CD14-positive monocyte (primary cell): ENCODE measurements at regions not wholly inside any gene's neighbourhood (a gene's known extent, or its start where the extent isn't known, plus 50 kb on each side); places are given as distances from the start of the nearest gene placed in this dataset.

Source experiments
- DNase-seq, 3 donors: peaks; one replicate each; pipeline ENCODE4 v3.0.0-alpha.2; 2011 to 2022
- H2AFZ ChIP-seq: 2 replicates; pipeline ENCODE4 v1.6.0; 2012; ENCODE audit warnings: mild to moderate bottlenecking, low read depth, low read length, inconsistent platforms; ENCODE audit not compliant: insufficient read depth, poor library complexity, severe bottlenecking
- H3K27ac ChIP-seq, 2 donors: 1 replicate in 1 of 2; 2 replicates in 1 of 2; pipeline ENCODE4 v1.5.1; 2012 to 2013; ENCODE audit warnings: low read length in 2 of 2, control low read depth in 1 of 2, inconsistent platforms in 1 of 2, low read depth in 1 of 2, mild to moderate bottlenecking in 1 of 2
- H3K27me3 ChIP-seq, 2 donors: one replicate each; pipeline versions ENCODE4 v1.6.0 to v1.6.1; 2011 to 2013; ENCODE audit warnings: low read length in 2 of 2; ENCODE audit not compliant: control insufficient read depth in 2 of 2, insufficient read depth in 2 of 2
- H3K36me3 ChIP-seq, 2 donors: replicated peaks in 1 of 2; 1 replicate in 1 of 2; 2 replicates in 1 of 2; pipeline versions ENCODE4 v1.5.1 to v1.6.1; 2012 to 2013; ENCODE audit warnings: low read length in 2 of 2, control low read depth in 1 of 2, inconsistent platforms in 1 of 2, mild to moderate bottlenecking in 1 of 2; ENCODE audit not compliant: insufficient read depth in 2 of 2, control insufficient read depth in 1 of 2
- H3K4me1 ChIP-seq, 2 donors: 1 replicate in 1 of 2; 2 replicates in 1 of 2; pipeline versions ENCODE4 v1.5.1 to v1.6.1; 2012 to 2013; ENCODE audit warnings: low read length in 2 of 2, control low read depth in 1 of 2, inconsistent platforms in 1 of 2, mild to moderate bottlenecking in 1 of 2, moderate library complexity in 1 of 2; ENCODE audit not compliant: insufficient read depth in 2 of 2, control insufficient read depth in 1 of 2
- H3K4me2 ChIP-seq: replicated peaks from 2 replicates; pipeline ENCODE3; 2012; ENCODE audit warnings: low read length, moderate library complexity, mild to moderate bottlenecking; ENCODE audit not compliant: poor library complexity, severe bottlenecking; ENCODE audit errors: extremely low read depth
- H3K4me3 ChIP-seq, 3 experiments: fragments of 200-600 bp in 1 of 3; sonication (generic) in 1 of 3; replicated peaks in 1 of 3; 1 replicate in 2 of 3; 2 replicates in 1 of 3; pipeline ENCODE4 v1.5.1; 2011 to 2013; ENCODE audit warnings: low read length in 3 of 3, mild to moderate bottlenecking in 3 of 3, control low read depth in 2 of 3, low read depth in 2 of 3, inconsistent platforms in 1 of 3, moderate library complexity in 1 of 3
- H3K79me2 ChIP-seq: 2 replicates; pipeline ENCODE4 v1.6.0; 2012; ENCODE audit warnings: mild to moderate bottlenecking, control low read depth, inconsistent platforms, low read length, moderate library complexity; ENCODE audit not compliant: insufficient read depth
- H3K9ac ChIP-seq: 2 replicates; pipeline ENCODE4 v1.6.0; 2017; ENCODE audit warnings: low read length, mild to moderate bottlenecking; ENCODE audit not compliant: insufficient read depth, poor library complexity, severe bottlenecking
- H3K9me3 ChIP-seq, 2 donors: replicated peaks in 1 of 2; 1 replicate in 1 of 2; 2 replicates in 1 of 2; pipeline versions ENCODE4 v1.5.1 to v1.6.1; 2012 to 2013; ENCODE audit warnings: low read length in 2 of 2, control low read depth in 1 of 2; ENCODE audit not compliant: control insufficient read depth in 1 of 2, insufficient read depth in 1 of 2
- H4K20me1 ChIP-seq: 2 replicates; pipeline ENCODE4 v1.6.0; 2012; ENCODE audit warnings: mild to moderate bottlenecking, low read length, control low read depth, moderate library complexity; ENCODE audit not compliant: insufficient read depth
- H3K27ac Mint-ChIP-seq, 7 donors: one replicate each; pipeline ENCODE4 v1.8.0; 2020; ENCODE audit warnings: mild to moderate bottlenecking in 7 of 7, mixed read lengths in 7 of 7, moderate library complexity in 6 of 7, inconsistent platforms in 2 of 7
- H3K27me3 Mint-ChIP-seq, 3 donors: one replicate each; pipeline ENCODE4 v1.8.0; 2021 to 2022; ENCODE audit warnings: low read depth in 3 of 3, mild to moderate bottlenecking in 3 of 3, mixed read lengths in 3 of 3, moderate library complexity in 3 of 3, inconsistent platforms in 1 of 3
- H3K36me3 Mint-ChIP-seq, 2 donors: one replicate each; pipeline ENCODE4 v1.8.0; 2020; ENCODE audit warnings: mixed read lengths in 2 of 2, inconsistent platforms in 1 of 2, mild to moderate bottlenecking in 1 of 2
- H3K4me1 Mint-ChIP-seq: one replicate; pipeline ENCODE4 v1.8.0; 2020; ENCODE audit warnings: mild to moderate bottlenecking, mixed read lengths
- H3K4me3 Mint-ChIP-seq, 2 donors: one replicate each; pipeline ENCODE4 v1.8.0; 2020; ENCODE audit warnings: mild to moderate bottlenecking in 2 of 2, mixed read lengths in 2 of 2, moderate library complexity in 1 of 2
- H3K9me3 Mint-ChIP-seq, 7 donors: one replicate each; pipeline ENCODE4 v1.8.0; 2020 to 2022; ENCODE audit warnings: mixed read lengths in 7 of 7, mild to moderate bottlenecking in 6 of 7, moderate library complexity in 6 of 7, inconsistent platforms in 2 of 7
- WGBS: methylation state at CpG from one replicate; pipeline ENCODE4 v1.1.5; 2013; ENCODE audit warnings: missing lambda C conversion rate; ENCODE audit not compliant: insufficient coverage; 5-methylcytosine and 5-hydroxymethylcytosine counted together
- intact Hi-C, 2 donors: fragments of 100-400 bp; cut with micrococcal nuclease; formaldehyde crosslinking; loops; one replicate each; pipeline versions ENCODE4 v1.15.0 to v1.15.1; 2023
- TF ChIP-seq, protein P1 (sequence below): fragments of 200-600 bp; IDR thresholded peaks from one replicate; pipeline ENCODE4 v1.8.0; 2022; ENCODE audit warnings: antibody characterized with exemption, mild to moderate bottlenecking

- Mint-ChIP-seq H3K27me3 (no peaks in the 10 kb centered on the region), H3K27ac (no peak overlapping the region), H3K4me3 (no peak overlapping the region), H3K9me3 (peaks cover 0 to 22% (median 7%) of the 10 kb centered on the region in 7 donors), H3K4me1 (no peaks in the 10 kb centered on the region), H3K36me3 (no peaks in the 10 kb centered on the region)
- WGBS: no CpG with 5 or more reads among the region's 2 CpGs
- intact Hi-C loops: no loop called here
- Histone ChIP-seq H3K36me3 (no peaks in the 10 kb centered on the region), H3K9ac (no peak overlapping the region), H3K4me3 (no peak overlapping the region), H4K20me1 (no peaks in the 10 kb centered on the region), H3K4me1 (no peaks in the 10 kb centered on the region), H3K79me2 (no peaks in the 10 kb centered on the region), H3K9me3 (peaks cover 4 to 12% of the 10 kb centered on the region in 2 donors), H3K27me3 (no peaks in the 10 kb centered on the region), H2AFZ (no peak overlapping the region), H3K4me2 (no peak overlapping the region), H3K27ac (no peak overlapping the region)
- TF ChIP-seq, protein P1, sequence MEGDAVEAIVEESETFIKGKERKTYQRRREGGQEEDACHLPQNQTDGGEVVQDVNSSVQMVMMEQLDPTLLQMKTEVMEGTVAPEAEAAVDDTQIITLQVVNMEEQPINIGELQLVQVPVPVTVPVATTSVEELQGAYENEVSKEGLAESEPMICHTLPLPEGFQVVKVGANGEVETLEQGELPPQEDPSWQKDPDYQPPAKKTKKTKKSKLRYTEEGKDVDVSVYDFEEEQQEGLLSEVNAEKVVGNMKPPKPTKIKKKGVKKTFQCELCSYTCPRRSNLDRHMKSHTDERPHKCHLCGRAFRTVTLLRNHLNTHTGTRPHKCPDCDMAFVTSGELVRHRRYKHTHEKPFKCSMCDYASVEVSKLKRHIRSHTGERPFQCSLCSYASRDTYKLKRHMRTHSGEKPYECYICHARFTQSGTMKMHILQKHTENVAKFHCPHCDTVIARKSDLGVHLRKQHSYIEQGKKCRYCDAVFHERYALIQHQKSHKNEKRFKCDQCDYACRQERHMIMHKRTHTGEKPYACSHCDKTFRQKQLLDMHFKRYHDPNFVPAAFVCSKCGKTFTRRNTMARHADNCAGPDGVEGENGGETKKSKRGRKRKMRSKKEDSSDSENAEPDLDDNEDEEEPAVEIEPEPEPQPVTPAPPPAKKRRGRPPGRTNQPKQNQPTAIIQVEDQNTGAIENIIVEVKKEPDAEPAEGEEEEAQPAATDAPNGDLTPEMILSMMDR: no peak
- DNase-seq: no peak
These were observed 297.3 kb upstream of the ADAMTS9 start for GRCh38 chr3:64985072-64985471.

- Histone ChIP-seq H3K27me3 (no peaks in the 10 kb centered on the region), H3K27ac (no peak overlapping the region), H3K36me3 (no peaks in the 10 kb centered on the region), H3K4me3 (no peak overlapping the region), H3K4me1 (no peaks in the 10 kb centered on the region), H3K4me2 (no peak overlapping the region), H3K9ac (no peak overlapping the region), H2AFZ (no peak overlapping the region), H3K9me3 (peaks cover 1 to 12% of the 10 kb centered on the region in 2 donors), H4K20me1 (no peaks in the 10 kb centered on the region), H3K79me2 (no peaks in the 10 kb centered on the region)
- H3K4me1 Mint-ChIP-seq: no peaks in the 10 kb centered on the region
- TF ChIP-seq, protein P1: no peak
- no peaks in the 10 kb centered on the region for H3K27me3 Mint-ChIP-seq
- DNase-seq: no peak
- H3K36me3 Mint-ChIP-seq: no peaks in the 10 kb centered on the region
- intact Hi-C loops: no loop called here
- no CpG with 5 or more reads among the region's 6 CpGs for WGBS
- no peak overlapping the region for H3K4me3 Mint-ChIP-seq
- no peak overlapping the region for H3K27ac Mint-ChIP-seq
- H3K9me3 Mint-ChIP-seq: peaks cover 0 to 16% (median 7%) of the 10 kb centered on the region in 7 donors
These were observed 296.0 kb upstream of the ADAMTS9 start for GRCh38 chr3:64983583-64984359.
